Astrocyte (in vitro differentiated cells and primary cell): ENCODE measurements at regions not wholly inside any gene's neighbourhood (a gene's known extent, or its start where the extent isn't known, plus 50 kb on each side); places are given as distances from the start of the nearest gene placed in this dataset.

ENCODE experiments used
- DNase-seq: peaks from one replicate; pipeline ENCODE4 v3.0.0-alpha.2; 2010; ENCODE audit warnings: low read depth
- FAIRE-seq: peaks from 2 replicates; lab custom pipeline; 2011; peaks lifted over from hg19 to GRCh38; lab: Jason Lieb, UNC
- H2AFZ ChIP-seq: 2 replicates; pipeline ENCODE4 v1.6.0; 2012; ENCODE audit warnings: low read depth, low read length, inconsistent platforms
- H3K27ac ChIP-seq: 2 replicates; pipeline ENCODE4 v1.5.1; 2011; ENCODE audit warnings: low read depth, low read length, inconsistent platforms
- H3K27me3 ChIP-seq: 2 replicates; pipeline ENCODE4 v1.6.0; 2011; ENCODE audit warnings: low read length, inconsistent platforms; ENCODE audit not compliant: insufficient read depth
- H3K36me3 ChIP-seq: 2 replicates; pipeline ENCODE4 v1.5.1; 2011; ENCODE audit warnings: low read length, inconsistent platforms; ENCODE audit not compliant: insufficient read depth
- H3K4me1 ChIP-seq: 2 replicates; pipeline ENCODE4 v1.5.1; 2011; ENCODE audit warnings: low read length, inconsistent platforms; ENCODE audit not compliant: insufficient read depth
- H3K4me2 ChIP-seq: 2 replicates; pipeline ENCODE4 v1.6.0; 2012; ENCODE audit warnings: low read length, inconsistent platforms
- H3K4me3 ChIP-seq: 2 replicates; pipeline ENCODE4 v1.5.1; 2011; ENCODE audit warnings: low read depth, mild to moderate bottlenecking, low read length, inconsistent platforms; ENCODE audit not compliant: insufficient read depth
- H3K79me2 ChIP-seq: 2 replicates; pipeline ENCODE4 v1.6.0; 2012; ENCODE audit warnings: mild to moderate bottlenecking, low read length, inconsistent platforms; ENCODE audit not compliant: insufficient read depth
- H3K9ac ChIP-seq: 2 replicates; pipeline ENCODE4 v1.6.0; 2012; ENCODE audit warnings: mild to moderate bottlenecking, low read length, inconsistent platforms
- H3K9me3 ChIP-seq: 2 replicates; pipeline ENCODE4 v1.5.1; 2012; ENCODE audit warnings: low read depth, mild to moderate bottlenecking, low read length, inconsistent platforms; ENCODE audit not compliant: insufficient read depth
- H4K20me1 ChIP-seq: 2 replicates; pipeline ENCODE4 v1.6.0; 2012; ENCODE audit warnings: low read length, inconsistent platforms; ENCODE audit not compliant: insufficient read depth
- H3K27ac Mint-ChIP-seq: one replicate; pipeline ENCODE4 v1.8.0; 2021; ENCODE audit warnings: mild to moderate bottlenecking, mixed read lengths; ENCODE audit not compliant: unreplicated experiment
- H3K27me3 Mint-ChIP-seq: one replicate; pipeline ENCODE4 v1.8.0; 2021; ENCODE audit warnings: low read depth, mixed read lengths; ENCODE audit not compliant: unreplicated experiment
- H3K36me3 Mint-ChIP-seq: one replicate; pipeline ENCODE4 v1.8.0; 2021; ENCODE audit warnings: low read depth, mixed read lengths; ENCODE audit not compliant: unreplicated experiment
- H3K4me1 Mint-ChIP-seq: one replicate; pipeline ENCODE4 v1.8.0; 2021; ENCODE audit warnings: low read depth, mixed read lengths; ENCODE audit not compliant: unreplicated experiment
- H3K4me3 Mint-ChIP-seq: one replicate; pipeline ENCODE4 v1.8.0; 2021; ENCODE audit warnings: mild to moderate bottlenecking, moderate library complexity, mixed read lengths; ENCODE audit not compliant: unreplicated experiment
- H3K9me3 Mint-ChIP-seq: one replicate; pipeline ENCODE4 v1.8.0; 2021; ENCODE audit warnings: mild to moderate bottlenecking, mixed read lengths; ENCODE audit not compliant: unreplicated experiment
- CTCF ChIP-seq: IDR thresholded peaks from 2 replicates; pipeline ENCODE4 v1.5.1; 2011; ENCODE audit warnings: low read depth, mild to moderate bottlenecking, inconsistent platforms, low read length, moderate library complexity; ENCODE audit not compliant: insufficient read depth
- EZH2 ChIP-seq: IDR thresholded peaks from 2 replicates; pipeline ENCODE4 v1.6.1; 2012; ENCODE audit warnings: mild to moderate bottlenecking, low read length, inconsistent platforms; ENCODE audit not compliant: insufficient read depth

DNA sequence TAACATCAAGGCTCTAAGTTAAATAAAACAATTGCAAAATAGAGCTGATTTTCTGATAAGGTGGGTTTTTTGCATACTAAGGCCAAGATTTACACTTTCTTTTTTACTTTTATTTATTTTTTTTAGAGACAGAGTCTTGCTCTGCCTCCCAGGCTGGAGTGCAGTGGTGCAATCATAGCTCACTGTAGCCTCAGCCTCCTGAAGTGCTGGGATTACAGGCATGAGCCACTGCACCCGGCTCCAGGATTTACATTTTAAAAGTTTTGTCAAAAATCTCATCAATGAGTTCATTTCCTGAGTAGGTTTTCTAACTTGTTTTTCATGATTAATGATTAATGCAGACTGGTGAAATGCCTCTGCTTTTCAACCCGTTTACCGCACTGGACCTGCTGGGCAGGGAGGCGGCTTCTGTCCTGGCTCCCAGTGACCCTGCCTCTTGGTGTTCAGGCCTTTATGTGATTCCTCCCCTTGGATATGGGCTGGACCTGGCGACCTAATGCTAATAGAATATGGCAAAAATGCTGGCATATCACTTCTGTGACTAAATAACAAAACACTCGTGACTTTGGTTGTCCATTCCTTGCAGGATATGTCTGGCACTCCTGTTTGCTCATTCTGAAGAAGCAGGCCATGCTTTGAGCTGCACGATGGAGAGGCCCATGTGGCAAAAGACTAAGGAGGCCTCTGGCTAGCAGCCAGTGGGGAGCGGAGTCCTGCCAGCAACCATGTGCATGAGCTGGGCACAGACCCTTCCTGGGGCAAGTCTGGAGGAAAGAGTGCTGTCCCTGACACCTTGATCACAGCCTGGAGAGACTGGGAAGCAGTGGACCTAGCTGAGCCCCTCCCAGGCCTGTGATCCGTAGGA lies 72.2 kb upstream of the PTCH1 start:
- no peaks in the 10 kb centered on the region for H3K79me2 ChIP-seq
- Mint-ChIP-seq H3K4me1 (peaks cover under 1% of the 10 kb centered on the region), H3K9me3 (peaks cover 4% of the 10 kb centered on the region), H3K27ac (no peak overlapping the region), H3K27me3 (peaks cover 11% of the 10 kb centered on the region), H3K36me3 (no peaks in the 10 kb centered on the region), H3K4me3 (no peak overlapping the region)
- H3K36me3 ChIP-seq: no peaks in the 10 kb centered on the region
- peaks cover 2% of the 10 kb centered on the region for H3K27me3 ChIP-seq
- H2AFZ ChIP-seq: no peak overlapping the region
- no peak overlapping the region for H3K27ac ChIP-seq
- FAIRE-seq (no peak), DNase-seq (no peak)
- H4K20me1 ChIP-seq: no peaks in the 10 kb centered on the region
- no peak overlapping the region for H3K4me2 ChIP-seq
- no peak overlapping the region for H3K4me3 ChIP-seq
- no peak overlapping the region for H3K9ac ChIP-seq
- no peaks in the 10 kb centered on the region for H3K4me1 ChIP-seq
- no peak for TF ChIP-seq EZH2
- TF ChIP-seq CTCF: no peak
- H3K9me3 ChIP-seq: no peaks in the 10 kb centered on the region

DNA sequence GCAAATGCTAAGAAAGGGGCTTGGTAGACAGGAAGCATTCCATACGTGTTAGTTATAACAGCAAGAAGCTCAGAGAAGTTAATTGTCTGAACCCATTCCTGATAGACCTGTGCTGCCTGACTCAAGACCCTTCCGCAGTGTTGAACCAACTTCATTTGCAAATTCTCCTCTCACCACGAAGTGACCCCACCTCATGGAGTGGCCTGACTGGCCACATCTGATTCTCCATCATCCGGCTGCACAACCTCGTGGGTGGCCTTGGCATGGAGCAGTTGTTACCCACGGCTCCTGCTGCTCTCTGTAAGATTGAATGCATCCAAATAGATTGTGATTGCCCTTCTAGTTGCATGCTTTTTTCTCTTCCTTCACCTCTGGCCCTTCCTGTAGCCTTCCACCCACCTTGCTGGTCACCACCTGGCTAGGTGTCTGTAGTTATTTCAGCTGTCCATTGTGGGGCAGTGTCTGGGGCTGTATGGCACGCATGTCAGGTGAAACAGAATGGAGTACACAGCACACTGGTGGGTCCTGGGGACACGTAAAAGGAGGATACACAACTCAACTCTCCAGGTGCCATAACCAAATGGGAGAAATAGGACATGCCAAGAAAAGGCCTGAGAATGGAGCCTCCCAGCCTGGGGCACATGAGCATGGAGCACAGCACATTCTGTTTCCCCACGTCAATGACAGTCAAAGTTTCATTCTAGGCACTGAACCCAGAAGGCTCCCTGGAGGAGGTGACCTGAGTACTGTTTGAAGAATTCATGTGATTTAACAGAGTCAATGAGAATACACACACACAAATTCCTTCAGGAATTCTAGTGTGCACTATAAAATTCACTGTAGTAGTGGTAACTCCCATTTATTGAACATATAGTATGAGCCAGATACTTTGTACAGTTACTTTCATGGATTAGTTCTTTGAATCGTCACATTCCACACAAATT lies 70.5 kb upstream of the PTCH1 start:
- FAIRE-seq (no peak), DNase-seq (no peak)
- Histone ChIP-seq H3K27me3 (peaks cover 2% of the 10 kb centered on the region), H3K36me3 (no peaks in the 10 kb centered on the region), H3K4me2 (no peak overlapping the region), H2AFZ (no peak overlapping the region), H3K9me3 (no peaks in the 10 kb centered on the region), H3K27ac (no peak overlapping the region), H3K79me2 (no peaks in the 10 kb centered on the region), H4K20me1 (no peaks in the 10 kb centered on the region), H3K4me1 (no peaks in the 10 kb centered on the region), H3K9ac (no peak overlapping the region), H3K4me3 (no peak overlapping the region)
- Mint-ChIP-seq H3K27me3 (peaks cover 9% of the 10 kb centered on the region), H3K27ac (no peak overlapping the region), H3K4me1 (peaks cover 5% of the 10 kb centered on the region), H3K9me3 (peaks cover 2% of the 10 kb centered on the region), H3K4me3 (no peak overlapping the region), H3K36me3 (no peaks in the 10 kb centered on the region)
- TF ChIP-seq CTCF: no peak
- no peak for TF ChIP-seq EZH2
